Karpas-422 (cell line): ENCODE measurements at regions not wholly inside any gene's neighbourhood (a gene's known extent, or its start where the extent isn't known, plus 50 kb on each side); places are given as distances from the start of the nearest gene placed in this dataset.

Experiments
- DNase-seq: peaks from one replicate; pipeline ENCODE4 v3.0.0-alpha.2; 2015
- H2AFZ ChIP-seq: fragments of 200-600 bp; sonication (generic); 2 replicates; pipeline ENCODE4 v1.6.1; 2014; ENCODE audit warnings: antibody characterized with exemption, low read length, mixed read lengths
- H3K27ac ChIP-seq: fragments of 200-600 bp; sonication (generic); 2 replicates; pipeline ENCODE4 v1.5.1; 2014; ENCODE audit warnings: mild to moderate bottlenecking, low read length, moderate library complexity
- H3K27me3 ChIP-seq: fragments of 200-600 bp; sonication (generic); 2 replicates; pipeline ENCODE4 v1.6.1; 2014; ENCODE audit warnings: low read length, mixed read lengths
- H3K36me3 ChIP-seq: fragments of 200-600 bp; sonication (generic); 2 replicates; pipeline ENCODE4 v1.6.1; 2014; ENCODE audit warnings: low read length, mixed read lengths; ENCODE audit not compliant: insufficient read depth
- H3K4me1 ChIP-seq: fragments of 200-600 bp; sonication (generic); 2 replicates; pipeline ENCODE4 v1.6.1; 2014; ENCODE audit warnings: mild to moderate bottlenecking, low read length, mixed read lengths
- H3K4me2 ChIP-seq: fragments of 200-600 bp; sonication (generic); 2 replicates; pipeline ENCODE4 v1.6.1; 2014; ENCODE audit warnings: low read length, low read depth, mild to moderate bottlenecking; ENCODE audit not compliant: poor library complexity, severe bottlenecking
- H3K4me3 ChIP-seq: fragments of 200-600 bp; sonication (generic); 2 replicates; pipeline ENCODE4 v1.5.1; 2014; ENCODE audit warnings: mild to moderate bottlenecking, antibody characterized with exemption, low read length, mixed read lengths
- H3K79me2 ChIP-seq: fragments of 200-600 bp; sonication (generic); 2 replicates; pipeline ENCODE4 v1.6.1; 2014; ENCODE audit warnings: mild to moderate bottlenecking, low read length, mixed read lengths
- H3K9ac ChIP-seq: fragments of 200-600 bp; sonication (generic); 2 replicates; pipeline ENCODE4 v1.6.0; 2014; ENCODE audit warnings: low read length
- H3K9me2 ChIP-seq: fragments of 200-600 bp; sonication (generic), shearing (Covaris generic); replicated peaks from 2 replicates; pipeline ENCODE4 v1.6.0; 2014; ENCODE audit warnings: mild to moderate bottlenecking, low read length, moderate library complexity; ENCODE audit not compliant: insufficient read depth
- H3K9me3 ChIP-seq: fragments of 300-700, 200-600 bp; sonication (generic); 2 replicates; pipeline ENCODE4 v1.6.1; 2014; ENCODE audit warnings: low read length, mixed read lengths
- H4K20me1 ChIP-seq: fragments of 200-600 bp; sonication (generic); 2 replicates; pipeline ENCODE4 v1.6.1; 2014; ENCODE audit warnings: mild to moderate bottlenecking, antibody characterized with exemption, low read length, low read depth; ENCODE audit not compliant: insufficient read depth

DNA sequence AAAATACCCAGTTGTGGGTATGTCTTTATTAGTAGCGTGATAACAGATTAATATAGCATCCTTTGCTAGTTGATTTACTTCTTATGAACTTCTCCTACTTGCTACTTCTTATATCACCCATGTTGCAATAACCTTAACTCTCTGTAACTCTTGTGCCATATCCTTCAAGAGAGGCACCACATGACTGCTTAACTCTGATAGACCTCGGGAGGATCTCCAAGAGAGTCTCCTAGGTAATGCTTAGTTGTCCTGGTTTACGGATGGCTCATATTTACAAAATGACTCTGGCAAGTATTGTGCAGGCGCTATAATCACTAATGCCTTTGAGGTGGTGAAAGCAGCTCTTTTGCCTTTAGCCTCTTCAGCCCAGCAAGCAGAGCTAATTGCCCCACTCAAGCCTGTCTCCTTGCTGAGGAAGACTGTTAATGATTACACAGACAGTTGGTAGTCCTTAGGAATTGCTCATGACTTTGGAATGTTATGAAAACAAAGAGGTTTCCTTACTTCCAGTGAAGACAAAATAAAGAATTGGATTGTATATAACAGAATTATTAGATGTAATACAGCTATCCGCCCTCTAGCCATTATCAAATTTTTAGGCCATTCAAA lies 1305.8 kb downstream of the PCDH7 start:
- Histone ChIP-seq H3K4me3 (no peak overlapping the region), H3K4me2 (no peak overlapping the region), H3K36me3 (no peaks in the 10 kb centered on the region), H3K9ac (no peak overlapping the region), H3K9me2 (no peaks in the 10 kb centered on the region), H3K9me3 (peaks cover 25% of the 10 kb centered on the region; the same call in 1 of the 2 replicates), H4K20me1 (no peaks in the 10 kb centered on the region), H3K27me3 (no peaks in the 10 kb centered on the region), H3K27ac (no peak overlapping the region), H2AFZ (no peak overlapping the region), H3K79me2 (no peaks in the 10 kb centered on the region), H3K4me1 (no peaks in the 10 kb centered on the region)
- DNase-seq: no peak

DNA sequence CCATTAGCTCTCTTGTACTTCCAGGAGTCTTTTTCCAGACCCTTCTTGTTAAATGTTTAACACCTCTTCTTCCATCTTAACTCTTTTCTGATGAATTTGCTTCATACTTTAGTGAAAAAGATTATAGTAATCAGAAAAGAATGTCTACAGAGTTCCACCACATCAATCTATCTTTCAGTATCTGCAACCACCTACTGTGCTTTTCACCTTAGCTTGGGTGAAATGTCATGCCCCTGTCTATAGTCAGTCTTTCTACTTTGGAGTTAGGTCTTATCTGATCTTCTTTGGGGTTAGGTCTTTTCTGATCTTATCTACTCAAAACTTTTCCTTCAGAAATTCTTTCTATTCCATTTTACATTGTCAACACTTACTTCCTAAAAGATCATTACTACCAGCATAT lies 1310.2 kb downstream of the PCDH7 start:
- Histone ChIP-seq H3K36me3 (no peaks in the 10 kb centered on the region), H3K4me2 (no peak overlapping the region), H3K27me3 (no peaks in the 10 kb centered on the region), H3K9me2 (no peaks in the 10 kb centered on the region), H3K4me3 (no peak overlapping the region), H3K9me3 (peaks cover 28% of the 10 kb centered on the region), H3K79me2 (no peaks in the 10 kb centered on the region), H2AFZ (no peak overlapping the region), H4K20me1 (no peaks in the 10 kb centered on the region), H3K27ac (no peak overlapping the region), H3K9ac (no peak overlapping the region), H3K4me1 (no peaks in the 10 kb centered on the region)
- no peak for DNase-seq

DNA sequence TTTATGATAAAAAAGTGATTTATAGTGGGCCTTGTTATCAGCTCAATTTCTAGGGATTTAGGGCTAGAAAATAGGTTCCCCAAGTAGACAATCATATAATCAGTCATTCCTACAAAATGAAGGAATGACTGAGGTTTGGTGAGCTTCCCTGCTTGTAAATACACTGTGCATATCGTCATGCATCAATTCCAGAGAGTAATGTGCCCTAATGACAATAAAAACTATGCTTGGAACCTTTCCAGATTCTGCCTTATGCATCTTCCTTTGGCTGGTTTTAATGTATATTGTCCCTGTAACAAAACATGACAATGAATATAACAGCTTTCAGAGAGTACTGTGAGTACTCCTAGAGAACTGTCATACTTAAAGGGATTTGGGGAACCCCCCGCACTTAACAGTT lies 1310.9 kb downstream of the PCDH7 start:
- no peak overlapping the region for H2AFZ ChIP-seq
- peaks cover 28% of the 10 kb centered on the region for H3K9me3 ChIP-seq
- H3K4me2 ChIP-seq: no peak overlapping the region
- H3K79me2 ChIP-seq: no peaks in the 10 kb centered on the region
- H3K36me3 ChIP-seq: no peaks in the 10 kb centered on the region
- no peak overlapping the region for H3K4me3 ChIP-seq
- H3K9ac ChIP-seq: no peak overlapping the region
- no peaks in the 10 kb centered on the region for H3K9me2 ChIP-seq
- no peaks in the 10 kb centered on the region for H3K27me3 ChIP-seq
- no peak for DNase-seq
- no peaks in the 10 kb centered on the region for H4K20me1 ChIP-seq
- no peak overlapping the region for H3K27ac ChIP-seq
- no peaks in the 10 kb centered on the region for H3K4me1 ChIP-seq

DNA sequence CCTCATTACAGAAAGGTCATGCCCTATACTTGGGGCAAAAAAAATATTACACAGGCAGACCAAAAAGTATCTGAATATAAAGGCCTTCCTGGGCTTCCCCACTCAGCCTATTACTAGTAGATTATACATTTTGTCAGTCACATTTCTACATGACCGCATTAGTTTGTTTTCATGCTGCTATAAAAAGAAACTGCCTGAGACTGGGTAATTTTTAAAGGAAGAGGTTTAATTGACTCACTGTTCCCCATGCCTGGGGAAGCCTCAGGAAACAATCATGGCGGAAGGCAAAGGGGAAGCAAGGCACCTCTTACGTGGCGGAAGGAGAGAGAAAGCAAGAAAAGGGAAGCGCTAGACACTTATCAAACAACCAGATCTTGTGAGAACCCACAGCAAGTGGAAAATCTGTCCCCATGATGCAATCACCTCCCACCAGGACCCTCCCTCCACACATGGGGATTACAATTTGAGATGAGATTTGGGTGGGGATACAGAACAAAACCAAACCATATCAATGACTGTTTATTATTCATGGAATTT lies 1312.0 kb downstream of the PCDH7 start:
- no peaks in the 10 kb centered on the region for H3K36me3 ChIP-seq
- H3K9me2 ChIP-seq: no peaks in the 10 kb centered on the region
- no peak overlapping the region for H3K4me3 ChIP-seq
- H2AFZ ChIP-seq: no peak overlapping the region
- no peak overlapping the region for H3K4me2 ChIP-seq
- H4K20me1 ChIP-seq: no peaks in the 10 kb centered on the region
- H3K4me1 ChIP-seq: no peaks in the 10 kb centered on the region
- H3K27me3 ChIP-seq: no peaks in the 10 kb centered on the region
- no peak for DNase-seq
- no peak overlapping the region for H3K9ac ChIP-seq
- H3K27ac ChIP-seq: no peak overlapping the region
- H3K79me2 ChIP-seq: no peaks in the 10 kb centered on the region
- H3K9me3 ChIP-seq: peaks cover 22% of the 10 kb centered on the region

DNA sequence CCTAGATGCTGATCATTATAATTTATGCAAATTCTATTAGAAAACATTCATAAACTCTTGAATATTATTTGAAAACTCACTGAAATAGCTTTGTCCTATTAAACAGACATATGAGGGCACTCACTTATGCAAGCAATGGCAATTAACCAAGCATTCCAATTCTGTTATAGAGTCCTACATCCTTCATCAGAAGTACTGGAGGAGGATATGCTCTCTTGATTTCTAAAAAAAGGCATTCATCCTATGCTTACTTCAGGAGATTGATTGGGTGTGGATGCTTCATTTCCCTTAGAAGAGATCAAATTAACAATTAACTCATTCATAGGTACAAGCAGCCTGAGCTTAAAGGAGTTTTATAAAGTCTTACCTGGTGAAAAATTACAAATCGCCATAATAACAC lies 1317.2 kb downstream of the PCDH7 start:
- no peaks in the 10 kb centered on the region for H3K79me2 ChIP-seq
- no peak overlapping the region for H3K9ac ChIP-seq
- no peaks in the 10 kb centered on the region for H3K36me3 ChIP-seq
- no peaks in the 10 kb centered on the region for H4K20me1 ChIP-seq
- no peak overlapping the region for H3K4me3 ChIP-seq
- peaks cover 15% of the 10 kb centered on the region for H3K9me3 ChIP-seq
- no peak overlapping the region for H3K4me2 ChIP-seq
- no peaks in the 10 kb centered on the region for H3K4me1 ChIP-seq
- H3K27me3 ChIP-seq: no peaks in the 10 kb centered on the region
- H3K9me2 ChIP-seq: no peaks in the 10 kb centered on the region
- H3K27ac ChIP-seq: no peak overlapping the region
- no peak for DNase-seq
- no peak overlapping the region for H2AFZ ChIP-seq

DNA sequence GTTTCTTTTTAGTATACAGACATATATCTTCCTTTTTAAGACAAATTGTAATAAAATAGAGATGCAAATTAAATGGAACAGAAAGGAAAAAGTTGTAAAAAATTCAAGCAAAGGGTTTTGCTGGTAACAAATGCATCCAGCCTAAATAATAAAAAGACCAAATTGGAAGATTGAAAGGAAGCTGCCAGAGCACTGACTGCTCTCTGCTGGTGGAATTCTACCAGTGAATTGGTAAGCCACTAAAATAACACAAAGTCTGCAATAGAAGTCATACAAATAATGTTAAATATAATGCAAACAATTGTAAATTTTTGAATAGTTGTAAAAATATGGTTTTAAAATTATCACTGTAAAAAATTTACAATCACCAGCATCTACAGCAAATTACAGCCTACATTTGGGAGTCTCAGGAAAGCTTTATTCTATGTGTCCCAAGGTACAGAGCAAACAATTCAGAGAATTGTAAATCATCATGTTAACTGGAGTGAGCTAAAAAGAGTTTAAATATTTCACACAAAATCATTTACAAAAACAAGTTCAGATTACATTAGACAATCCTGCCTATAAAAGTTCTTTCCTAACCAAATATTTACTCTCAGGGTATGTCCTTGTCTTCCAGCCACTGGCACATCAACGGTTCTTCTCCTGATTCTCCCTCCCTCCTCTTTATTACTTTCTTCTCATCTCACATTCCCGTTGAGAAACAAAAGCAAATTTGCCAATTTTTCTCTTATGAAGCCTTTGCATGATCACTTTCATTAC lies 1322.5 kb downstream of the PCDH7 start:
- no peaks in the 10 kb centered on the region for H4K20me1 ChIP-seq
- H2AFZ ChIP-seq: no peak overlapping the region
- no peak overlapping the region for H3K9ac ChIP-seq
- no peak for DNase-seq
- no peak overlapping the region for H3K4me2 ChIP-seq
- H3K27ac ChIP-seq: no peak overlapping the region
- H3K4me1 ChIP-seq: no peaks in the 10 kb centered on the region
- H3K9me2 ChIP-seq: no peaks in the 10 kb centered on the region
- H3K36me3 ChIP-seq: no peaks in the 10 kb centered on the region
- H3K79me2 ChIP-seq: no peaks in the 10 kb centered on the region
- peaks cover 14% of the 10 kb centered on the region for H3K9me3 ChIP-seq
- no peaks in the 10 kb centered on the region for H3K27me3 ChIP-seq
- H3K4me3 ChIP-seq: no peak overlapping the region

DNA sequence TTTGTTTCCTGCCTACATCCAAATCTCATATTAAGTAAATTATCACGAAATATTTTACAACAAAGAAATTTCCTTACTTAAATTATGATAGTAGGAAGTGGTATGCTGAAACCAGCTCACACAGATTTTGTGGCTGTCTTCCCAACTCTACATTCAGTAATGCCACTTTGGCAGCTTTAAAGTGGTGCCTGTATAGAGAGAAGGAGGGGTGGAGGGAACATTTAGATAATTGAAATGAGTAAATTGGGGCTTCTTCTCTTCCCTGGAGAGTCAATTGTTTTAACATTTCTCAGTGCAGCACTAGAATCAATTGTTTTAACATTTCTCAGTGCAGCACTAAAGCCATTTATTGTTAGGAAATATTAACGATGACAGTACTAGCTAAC lies 1323.1 kb downstream of the PCDH7 start:
- Histone ChIP-seq H3K27ac (no peak overlapping the region), H2AFZ (no peak overlapping the region), H3K9me3 (peaks cover 14% of the 10 kb centered on the region), H3K4me3 (no peak overlapping the region), H3K27me3 (no peaks in the 10 kb centered on the region), H3K36me3 (no peaks in the 10 kb centered on the region), H3K4me1 (no peaks in the 10 kb centered on the region), H4K20me1 (no peaks in the 10 kb centered on the region), H3K79me2 (no peaks in the 10 kb centered on the region), H3K9me2 (no peaks in the 10 kb centered on the region), H3K4me2 (no peak overlapping the region), H3K9ac (no peak overlapping the region)
- DNase-seq: no peak

DNA sequence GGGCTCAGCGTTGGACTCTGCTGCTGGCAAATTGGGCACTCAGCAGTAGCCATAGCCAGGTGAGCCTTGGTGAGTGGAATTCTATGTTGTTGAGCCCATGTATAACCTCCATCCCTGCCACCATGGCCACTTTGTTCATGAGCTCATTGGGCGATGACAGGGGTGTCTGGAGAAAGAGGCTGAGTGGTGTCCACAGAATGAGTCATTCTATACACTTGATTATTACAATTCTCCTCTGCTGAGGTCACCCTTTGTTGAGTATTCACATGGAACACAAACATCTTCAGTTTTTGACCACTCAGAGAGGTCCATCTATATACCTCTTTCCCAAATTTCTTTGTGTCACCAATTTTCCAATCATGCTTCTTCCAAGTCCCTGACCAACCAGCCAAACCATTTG lies 1341.7 kb downstream of the PCDH7 start:
- Histone ChIP-seq H3K9ac (no peak overlapping the region), H3K4me1 (no peaks in the 10 kb centered on the region), H3K79me2 (no peaks in the 10 kb centered on the region), H4K20me1 (no peaks in the 10 kb centered on the region), H3K9me2 (no peaks in the 10 kb centered on the region), H3K4me2 (no peak overlapping the region), H3K36me3 (no peaks in the 10 kb centered on the region), H3K27ac (no peak overlapping the region), H3K4me3 (no peak overlapping the region), H3K27me3 (no peaks in the 10 kb centered on the region), H3K9me3 (peaks cover 9% of the 10 kb centered on the region), H2AFZ (no peak overlapping the region)
- no peak for DNase-seq
